GM23338 (cell line): ENCODE measurements at regions not wholly inside any gene's neighbourhood (a gene's known extent, or its start where the extent isn't known, plus 50 kb on each side); places are given as distances from the start of the nearest gene placed in this dataset.

ENCODE experiments used
- CREB1 ChIP-seq: fragments of 250-450 bp; sonication (Bioruptor Pico); IDR thresholded peaks from 2 replicates; pipeline ENCODE4 v1.5.0; 2020; ENCODE audit warnings: low read depth, mild to moderate bottlenecking, moderate library complexity
- EZH2 ChIP-seq: fragments of 200-600 bp; sonication (generic); IDR thresholded peaks from one replicate; pipeline ENCODE4 v1.8.0; 2017; ENCODE audit warnings: antibody characterized with exemption, mild to moderate bottlenecking, low read depth; ENCODE audit not compliant: unreplicated experiment
- EZH2phosphoT487 ChIP-seq: fragments of 200-600 bp; sonication (generic); IDR thresholded peaks from one replicate; pipeline ENCODE4 v1.8.1; 2018; ENCODE audit warnings: antibody characterized with exemption; ENCODE audit not compliant: unreplicated experiment
- JUNB ChIP-seq: IDR thresholded peaks from one replicate; pipeline ENCODE4 v1.6.1; 2016; ENCODE audit warnings: antibody characterized with exemption; ENCODE audit not compliant: unreplicated experiment
- POLR2AphosphoS5 ChIP-seq: IDR thresholded peaks from 2 replicates; pipeline ENCODE4 v1.6.1; 2016; ENCODE audit warnings: antibody characterized with exemption, low read depth
- STAT1 ChIP-seq: IDR thresholded peaks from one replicate; pipeline ENCODE4 v1.6.1; 2016; ENCODE audit warnings: antibody characterized with exemption; ENCODE audit not compliant: unreplicated experiment
- ZNF114 ChIP-seq: fragments of 250-450 bp; sonication (Bioruptor Pico); IDR thresholded peaks from 2 replicates; pipeline ENCODE4 v1.5.0; 2020; ENCODE audit warnings: mild to moderate bottlenecking, moderate library complexity
- ZNF331 ChIP-seq: fragments of 250-450 bp; sonication (Bioruptor Pico); IDR thresholded peaks from 2 replicates; pipeline ENCODE4 v1.5.0; 2020; ENCODE audit warnings: low read depth, mild to moderate bottlenecking, moderate library complexity
- TF ChIP-seq, protein P1 (sequence below), 2 experiments: fragments of 200-600 bp in 1 of 2; sonication (generic) in 1 of 2; conservative IDR thresholded peaks; 2 replicates each; pipeline versions ENCODE4 v1.5.1 to v1.6.1; 2016 to 2017; ENCODE audit warnings: antibody characterized with exemption in 2 of 2, low read depth in 2 of 2, mild to moderate bottlenecking in 2 of 2, moderate library complexity in 1 of 2
- TF ChIP-seq, protein P2 (sequence below): IDR thresholded peaks from one replicate; pipeline ENCODE4 v1.6.1; 2018; ENCODE audit warnings: antibody characterized with exemption; ENCODE audit not compliant: unreplicated experiment
- TF ChIP-seq, protein P3 (sequence below): IDR thresholded peaks from 2 replicates; pipeline ENCODE4 v1.6.1; 2016; ENCODE audit warnings: antibody characterized with exemption
- TF ChIP-seq, protein P4 (sequence below): fragments of 250-450 bp; sonication (Bioruptor Pico); IDR thresholded peaks from 2 replicates; pipeline ENCODE4 v1.5.0; 2020; ENCODE audit warnings: mild to moderate bottlenecking, moderate library complexity

DNA sequence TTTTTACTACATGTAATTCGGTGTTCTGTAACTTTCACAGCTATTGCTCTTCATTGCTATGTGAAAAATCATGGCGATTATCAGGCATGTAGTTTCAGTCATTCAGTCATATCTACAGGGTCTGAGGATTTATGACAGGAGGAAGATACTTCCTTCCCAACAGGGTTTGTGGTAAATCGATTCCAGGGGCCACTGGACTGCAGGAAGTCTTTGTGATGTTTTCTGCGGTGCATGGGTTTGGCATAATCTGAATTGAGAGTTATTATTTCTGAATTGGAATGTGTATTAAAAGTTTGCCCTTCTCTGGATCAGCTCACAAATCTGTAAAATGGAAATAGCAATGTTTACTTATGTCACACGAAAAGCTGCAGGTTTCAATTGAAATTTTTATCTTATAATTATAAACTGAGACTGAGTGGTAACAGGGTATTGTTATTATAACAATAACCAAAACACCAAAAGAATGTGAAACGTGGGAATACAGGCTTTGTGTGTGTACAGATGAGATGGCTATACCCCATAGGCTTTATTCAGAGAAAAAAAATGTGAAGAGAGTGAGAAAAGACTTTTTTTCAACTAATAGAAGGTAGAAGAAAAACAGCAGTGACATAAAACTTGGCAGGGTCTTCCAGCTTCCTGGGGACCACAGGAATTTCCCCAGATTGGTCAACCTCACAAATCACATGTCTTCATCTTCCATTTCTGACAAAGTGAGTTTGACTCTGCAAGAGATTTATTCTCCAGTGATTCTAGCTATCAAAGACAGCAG lies 307.7 kb upstream of the NFE2L3 start:
- TF ChIP-seq, protein P1, sequence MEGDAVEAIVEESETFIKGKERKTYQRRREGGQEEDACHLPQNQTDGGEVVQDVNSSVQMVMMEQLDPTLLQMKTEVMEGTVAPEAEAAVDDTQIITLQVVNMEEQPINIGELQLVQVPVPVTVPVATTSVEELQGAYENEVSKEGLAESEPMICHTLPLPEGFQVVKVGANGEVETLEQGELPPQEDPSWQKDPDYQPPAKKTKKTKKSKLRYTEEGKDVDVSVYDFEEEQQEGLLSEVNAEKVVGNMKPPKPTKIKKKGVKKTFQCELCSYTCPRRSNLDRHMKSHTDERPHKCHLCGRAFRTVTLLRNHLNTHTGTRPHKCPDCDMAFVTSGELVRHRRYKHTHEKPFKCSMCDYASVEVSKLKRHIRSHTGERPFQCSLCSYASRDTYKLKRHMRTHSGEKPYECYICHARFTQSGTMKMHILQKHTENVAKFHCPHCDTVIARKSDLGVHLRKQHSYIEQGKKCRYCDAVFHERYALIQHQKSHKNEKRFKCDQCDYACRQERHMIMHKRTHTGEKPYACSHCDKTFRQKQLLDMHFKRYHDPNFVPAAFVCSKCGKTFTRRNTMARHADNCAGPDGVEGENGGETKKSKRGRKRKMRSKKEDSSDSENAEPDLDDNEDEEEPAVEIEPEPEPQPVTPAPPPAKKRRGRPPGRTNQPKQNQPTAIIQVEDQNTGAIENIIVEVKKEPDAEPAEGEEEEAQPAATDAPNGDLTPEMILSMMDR (conservative IDR thresholded peaks at IDR 0.05; ENCODE audit: low read depth in 2 of 2): no peak
- TF ChIP-seq CREB1 (CRISPR knock-in tag) (no peak), EZH2phosphoT487 (no peak), EZH2 (no peak), POLR2AphosphoS5 (no peak), STAT1 (no peak), JUNB (no peak), ZNF331 (no peak), ZNF114 (CRISPR knock-in tag) (no peak)
- TF ChIP-seq, protein P2, sequence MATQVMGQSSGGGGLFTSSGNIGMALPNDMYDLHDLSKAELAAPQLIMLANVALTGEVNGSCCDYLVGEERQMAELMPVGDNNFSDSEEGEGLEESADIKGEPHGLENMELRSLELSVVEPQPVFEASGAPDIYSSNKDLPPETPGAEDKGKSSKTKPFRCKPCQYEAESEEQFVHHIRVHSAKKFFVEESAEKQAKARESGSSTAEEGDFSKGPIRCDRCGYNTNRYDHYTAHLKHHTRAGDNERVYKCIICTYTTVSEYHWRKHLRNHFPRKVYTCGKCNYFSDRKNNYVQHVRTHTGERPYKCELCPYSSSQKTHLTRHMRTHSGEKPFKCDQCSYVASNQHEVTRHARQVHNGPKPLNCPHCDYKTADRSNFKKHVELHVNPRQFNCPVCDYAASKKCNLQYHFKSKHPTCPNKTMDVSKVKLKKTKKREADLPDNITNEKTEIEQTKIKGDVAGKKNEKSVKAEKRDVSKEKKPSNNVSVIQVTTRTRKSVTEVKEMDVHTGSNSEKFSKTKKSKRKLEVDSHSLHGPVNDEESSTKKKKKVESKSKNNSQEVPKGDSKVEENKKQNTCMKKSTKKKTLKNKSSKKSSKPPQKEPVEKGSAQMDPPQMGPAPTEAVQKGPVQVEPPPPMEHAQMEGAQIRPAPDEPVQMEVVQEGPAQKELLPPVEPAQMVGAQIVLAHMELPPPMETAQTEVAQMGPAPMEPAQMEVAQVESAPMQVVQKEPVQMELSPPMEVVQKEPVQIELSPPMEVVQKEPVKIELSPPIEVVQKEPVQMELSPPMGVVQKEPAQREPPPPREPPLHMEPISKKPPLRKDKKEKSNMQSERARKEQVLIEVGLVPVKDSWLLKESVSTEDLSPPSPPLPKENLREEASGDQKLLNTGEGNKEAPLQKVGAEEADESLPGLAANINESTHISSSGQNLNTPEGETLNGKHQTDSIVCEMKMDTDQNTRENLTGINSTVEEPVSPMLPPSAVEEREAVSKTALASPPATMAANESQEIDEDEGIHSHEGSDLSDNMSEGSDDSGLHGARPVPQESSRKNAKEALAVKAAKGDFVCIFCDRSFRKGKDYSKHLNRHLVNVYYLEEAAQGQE: no peak
- TF ChIP-seq, protein P3, sequence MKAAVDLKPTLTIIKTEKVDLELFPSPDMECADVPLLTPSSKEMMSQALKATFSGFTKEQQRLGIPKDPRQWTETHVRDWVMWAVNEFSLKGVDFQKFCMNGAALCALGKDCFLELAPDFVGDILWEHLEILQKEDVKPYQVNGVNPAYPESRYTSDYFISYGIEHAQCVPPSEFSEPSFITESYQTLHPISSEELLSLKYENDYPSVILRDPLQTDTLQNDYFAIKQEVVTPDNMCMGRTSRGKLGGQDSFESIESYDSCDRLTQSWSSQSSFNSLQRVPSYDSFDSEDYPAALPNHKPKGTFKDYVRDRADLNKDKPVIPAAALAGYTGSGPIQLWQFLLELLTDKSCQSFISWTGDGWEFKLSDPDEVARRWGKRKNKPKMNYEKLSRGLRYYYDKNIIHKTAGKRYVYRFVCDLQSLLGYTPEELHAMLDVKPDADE: no peak
- TF ChIP-seq, protein P4, sequence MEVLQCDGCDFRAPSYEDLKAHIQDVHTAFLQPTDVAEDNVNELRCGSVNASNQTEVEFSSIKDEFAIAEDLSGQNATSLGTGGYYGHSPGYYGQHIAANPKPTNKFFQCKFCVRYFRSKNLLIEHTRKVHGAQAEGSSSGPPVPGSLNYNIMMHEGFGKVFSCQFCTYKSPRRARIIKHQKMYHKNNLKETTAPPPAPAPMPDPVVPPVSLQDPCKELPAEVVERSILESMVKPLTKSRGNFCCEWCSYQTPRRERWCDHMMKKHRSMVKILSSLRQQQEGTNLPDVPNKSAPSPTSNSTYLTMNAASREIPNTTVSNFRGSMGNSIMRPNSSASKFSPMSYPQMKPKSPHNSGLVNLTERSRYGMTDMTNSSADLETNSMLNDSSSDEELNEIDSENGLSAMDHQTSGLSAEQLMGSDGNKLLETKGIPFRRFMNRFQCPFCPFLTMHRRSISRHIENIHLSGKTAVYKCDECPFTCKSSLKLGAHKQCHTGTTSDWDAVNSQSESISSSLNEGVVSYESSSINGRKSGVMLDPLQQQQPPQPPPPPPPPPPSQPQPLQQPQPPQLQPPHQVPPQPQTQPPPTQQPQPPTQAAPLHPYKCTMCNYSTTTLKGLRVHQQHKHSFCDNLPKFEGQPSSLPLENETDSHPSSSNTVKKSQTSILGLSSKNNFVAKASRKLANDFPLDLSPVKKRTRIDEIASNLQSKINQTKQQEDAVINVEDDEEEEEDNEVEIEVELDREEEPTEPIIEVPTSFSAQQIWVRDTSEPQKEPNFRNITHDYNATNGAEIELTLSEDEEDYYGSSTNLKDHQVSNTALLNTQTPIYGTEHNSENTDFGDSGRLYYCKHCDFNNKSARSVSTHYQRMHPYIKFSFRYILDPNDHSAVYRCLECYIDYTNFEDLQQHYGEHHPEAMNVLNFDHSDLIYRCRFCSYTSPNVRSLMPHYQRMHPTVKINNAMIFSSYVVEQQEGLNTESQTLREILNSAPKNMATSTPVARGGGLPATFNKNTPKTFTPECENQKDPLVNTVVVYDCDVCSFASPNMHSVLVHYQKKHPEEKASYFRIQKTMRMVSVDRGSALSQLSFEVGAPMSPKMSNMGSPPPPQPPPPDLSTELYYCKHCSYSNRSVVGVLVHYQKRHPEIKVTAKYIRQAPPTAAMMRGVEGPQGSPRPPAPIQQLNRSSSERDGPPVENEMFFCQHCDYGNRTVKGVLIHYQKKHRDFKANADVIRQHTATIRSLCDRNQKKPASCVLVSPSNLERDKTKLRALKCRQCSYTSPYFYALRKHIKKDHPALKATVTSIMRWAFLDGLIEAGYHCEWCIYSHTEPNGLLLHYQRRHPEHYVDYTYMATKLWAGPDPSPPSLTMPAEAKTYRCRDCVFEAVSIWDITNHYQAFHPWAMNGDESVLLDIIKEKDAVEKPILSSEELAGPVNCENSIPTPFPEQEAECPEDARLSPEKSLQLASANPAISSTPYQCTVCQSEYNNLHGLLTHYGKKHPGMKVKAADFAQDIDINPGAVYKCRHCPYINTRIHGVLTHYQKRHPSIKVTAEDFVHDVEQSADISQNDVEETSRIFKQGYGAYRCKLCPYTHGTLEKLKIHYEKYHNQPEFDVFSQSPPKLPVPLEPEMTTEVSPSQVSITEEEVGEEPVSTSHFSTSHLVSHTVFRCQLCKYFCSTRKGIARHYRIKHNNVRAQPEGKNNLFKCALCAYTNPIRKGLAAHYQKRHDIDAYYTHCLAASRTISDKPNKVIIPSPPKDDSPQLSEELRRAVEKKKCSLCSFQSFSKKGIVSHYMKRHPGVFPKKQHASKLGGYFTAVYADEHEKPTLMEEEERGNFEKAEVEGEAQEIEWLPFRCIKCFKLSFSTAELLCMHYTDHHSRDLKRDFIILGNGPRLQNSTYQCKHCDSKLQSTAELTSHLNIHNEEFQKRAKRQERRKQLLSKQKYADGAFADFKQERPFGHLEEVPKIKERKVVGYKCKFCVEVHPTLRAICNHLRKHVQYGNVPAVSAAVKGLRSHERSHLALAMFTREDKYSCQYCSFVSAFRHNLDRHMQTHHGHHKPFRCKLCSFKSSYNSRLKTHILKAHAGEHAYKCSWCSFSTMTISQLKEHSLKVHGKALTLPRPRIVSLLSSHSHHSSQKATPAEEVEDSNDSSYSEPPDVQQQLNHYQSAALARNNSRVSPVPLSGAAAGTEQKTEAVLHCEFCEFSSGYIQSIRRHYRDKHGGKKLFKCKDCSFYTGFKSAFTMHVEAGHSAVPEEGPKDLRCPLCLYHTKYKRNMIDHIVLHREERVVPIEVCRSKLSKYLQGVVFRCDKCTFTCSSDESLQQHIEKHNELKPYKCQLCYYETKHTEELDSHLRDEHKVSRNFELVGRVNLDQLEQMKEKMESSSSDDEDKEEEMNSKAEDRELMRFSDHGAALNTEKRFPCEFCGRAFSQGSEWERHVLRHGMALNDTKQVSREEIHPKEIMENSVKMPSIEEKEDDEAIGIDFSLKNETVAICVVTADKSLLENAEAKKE: no peak
